GM12892 (cell line): ENCODE measurements at regions not wholly inside any gene's neighbourhood (a gene's known extent, or its start where the extent isn't known, plus 50 kb on each side); places are given as distances from the start of the nearest gene placed in this dataset.

Experiments used
- DNase-seq: peaks from one replicate; pipeline ENCODE4 v3.0.0; 2011; ENCODE audit not compliant: insufficient read length
- FAIRE-seq: peaks from 2 replicates; lab custom pipeline; 2011; peaks lifted over from hg19 to GRCh38; lab: Jason Lieb, UNC
- POLR2A ChIP-seq: IDR thresholded peaks from 2 replicates; pipeline ENCODE4 v1.6.1; 2011; ENCODE audit warnings: low read depth, low read length, control low read depth
- POLR2AphosphoS5 ChIP-seq: IDR thresholded peaks from 2 replicates; pipeline ENCODE4 v1.6.1; 2011; ENCODE audit warnings: low read depth, low read length, control low read depth
- TAF1 ChIP-seq: IDR thresholded peaks from 2 replicates; pipeline ENCODE4 v1.6.1; 2011; ENCODE audit warnings: low read depth, mild to moderate bottlenecking, control low read depth, low read length, borderline replicate concordance

GRCh38 chr2:204251158-204251997 lies 293.9 kb upstream of the PARD3B start:
- TF ChIP-seq POLR2AphosphoS5 = no peak
- no peak for TF ChIP-seq TAF1
- TF ChIP-seq POLR2A = no peak
- no peak for DNase-seq
- no peak for FAIRE-seq

- TF ChIP-seq POLR2A (no peak), POLR2AphosphoS5 (no peak), TAF1 (no peak)
- no peak for DNase-seq
- FAIRE-seq = no peak
Measured at GRCh38 chr2:204251998-204252376, 293.3 kb upstream of the PARD3B start.

GRCh38 chr2:204255071-204255470 lies 290.2 kb upstream of the PARD3B start:
- no peak for DNase-seq
- FAIRE-seq = no peak
- TF ChIP-seq POLR2AphosphoS5 (no peak), TAF1 (no peak), POLR2A (no peak)

GRCh38 chr2:204255526-204255925 lies 289.7 kb upstream of the PARD3B start:
- no peak for TF ChIP-seq POLR2A
- TF ChIP-seq TAF1 = no peak
- TF ChIP-seq POLR2AphosphoS5 = no peak
- DNase-seq = no peak
- FAIRE-seq = no peak

GRCh38 chr2:204257781-204258180 lies 287.5 kb upstream of the PARD3B start:
- no peak for DNase-seq
- no peak for FAIRE-seq
- TF ChIP-seq TAF1 (no peak), POLR2A (no peak), POLR2AphosphoS5 (no peak)

- FAIRE-seq = no peak
- TF ChIP-seq POLR2A (no peak), POLR2AphosphoS5 (no peak), TAF1 (no peak)
- DNase-seq = no peak
Measured at GRCh38 chr2:204258890-204259289, 286.4 kb upstream of the PARD3B start.

- FAIRE-seq (no peak), DNase-seq (no peak)
- TF ChIP-seq POLR2A (no peak), TAF1 (no peak), POLR2AphosphoS5 (no peak)
Measured at GRCh38 chr2:204260162-204260877, 285.0 kb upstream of the PARD3B start.

- FAIRE-seq (no peak), DNase-seq (no peak)
- TF ChIP-seq POLR2AphosphoS5 (no peak), TAF1 (no peak), POLR2A (no peak)
Measured at GRCh38 chr2:204260901-204261300, 284.4 kb upstream of the PARD3B start.

GRCh38 chr2:204261846-204262245 lies 283.4 kb upstream of the PARD3B start:
- FAIRE-seq = no peak

GRCh38 chr2:204264085-204264553 lies 281.2 kb upstream of the PARD3B start:
- no peak for DNase-seq
- FAIRE-seq = no peak
- TF ChIP-seq POLR2A (no peak), POLR2AphosphoS5 (no peak), TAF1 (no peak)

More at GRCh38 chr2:204261846-204262245, 283.4 kb upstream of the PARD3B start:
- no peak for TF ChIP-seq POLR2A
- TF ChIP-seq POLR2AphosphoS5 = no peak
- no peak for TF ChIP-seq TAF1
- DNase-seq = no peak

- DNase-seq = no peak
- no peak for FAIRE-seq
- TF ChIP-seq POLR2AphosphoS5 (no peak), POLR2A (no peak), TAF1 (no peak)
Measured at GRCh38 chr2:204264621-204265140, 280.6 kb upstream of the PARD3B start.
